Fibroblast of skin of abdomen (primary cell): ENCODE measurements at regions not wholly inside any gene's neighbourhood (a gene's known extent, or its start where the extent isn't known, plus 50 kb on each side); places are given as distances from the start of the nearest gene placed in this dataset.

Experiments
- DNase-seq: peaks from one replicate; pipeline ENCODE4 v3.0.0-alpha.2; 2013

DNA sequence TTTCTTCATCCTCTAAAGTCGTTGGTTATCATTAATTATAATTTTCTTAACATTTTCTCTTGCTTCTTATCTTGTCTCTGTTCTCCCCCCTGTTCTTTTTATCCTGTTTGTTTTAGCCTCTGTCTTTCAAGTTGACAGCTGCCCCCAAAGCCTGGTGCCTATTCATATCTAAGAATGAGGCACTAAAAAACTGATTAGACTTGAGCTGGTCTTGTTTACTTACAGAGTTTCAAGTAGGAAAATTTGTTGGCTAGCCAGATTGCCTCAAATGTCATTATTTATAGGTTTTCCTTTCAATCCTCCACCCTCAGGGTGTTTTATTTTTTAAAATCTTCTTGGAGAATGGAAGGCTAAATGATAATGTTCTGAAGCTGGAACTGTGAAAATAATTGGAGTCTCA lies 236.0 kb downstream of the UTP18 start:
- DNase-seq: no peak

DNA sequence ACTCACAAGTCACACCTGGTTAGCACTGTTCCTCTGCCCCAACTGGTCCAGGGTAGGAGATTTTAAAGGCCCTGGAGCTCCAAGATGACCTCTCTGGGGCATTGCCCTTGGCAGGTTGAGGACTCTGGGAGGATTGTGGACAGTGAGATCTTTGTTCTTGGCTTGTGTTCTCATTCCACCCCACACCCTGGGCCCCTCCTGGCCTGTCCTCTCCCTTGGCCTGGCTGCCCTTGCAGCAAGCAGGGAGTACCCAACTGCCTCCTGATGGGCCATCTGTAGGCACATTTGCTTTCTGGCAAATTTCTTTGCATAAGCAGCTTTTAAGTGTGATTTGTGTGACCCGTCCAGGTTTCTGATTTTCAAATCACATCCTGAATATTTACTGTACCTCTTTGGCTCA lies 239.6 kb downstream of the UTP18 start:
- DNase-seq: no peak

DNA sequence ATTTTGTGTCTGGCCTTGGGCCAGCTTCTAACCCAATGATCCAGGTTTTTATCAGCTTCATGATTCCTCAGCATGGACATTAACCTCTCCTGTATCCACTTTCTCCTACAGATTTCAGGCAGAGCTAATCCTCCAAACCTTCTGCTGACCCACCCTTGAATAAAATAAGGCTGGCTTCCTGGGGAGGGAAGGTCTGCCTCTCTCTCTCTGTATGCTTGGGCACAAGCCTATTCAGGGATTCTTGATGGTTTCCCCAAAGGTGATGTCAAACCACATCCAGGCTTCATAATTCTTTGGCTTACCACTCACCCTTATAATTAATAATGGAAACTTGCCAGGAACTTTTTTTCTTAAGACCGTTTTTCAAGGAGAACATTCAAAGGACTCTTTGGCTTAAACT lies 240.1 kb downstream of the UTP18 start:
- no peak for DNase-seq

DNA sequence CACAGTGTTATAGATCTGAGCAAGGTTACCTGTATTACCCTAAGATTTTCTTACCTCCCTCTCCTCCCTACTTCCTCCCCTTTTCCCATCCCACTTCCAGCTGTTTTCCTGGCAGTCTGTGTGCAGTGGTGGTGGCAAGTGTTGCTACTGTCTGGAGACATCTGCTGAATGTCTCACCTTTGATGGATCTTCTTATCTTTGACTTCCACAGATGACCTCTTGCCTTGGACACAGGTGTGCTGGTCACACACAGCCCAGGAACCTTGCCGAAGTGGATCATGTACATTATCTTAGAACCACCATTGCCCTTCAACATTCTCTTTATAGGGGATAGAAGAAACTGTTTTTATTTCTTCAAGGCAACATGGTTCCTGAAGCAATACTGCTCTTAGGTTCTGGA lies 245.1 kb downstream of the UTP18 start:
- DNase-seq: no peak

DNA sequence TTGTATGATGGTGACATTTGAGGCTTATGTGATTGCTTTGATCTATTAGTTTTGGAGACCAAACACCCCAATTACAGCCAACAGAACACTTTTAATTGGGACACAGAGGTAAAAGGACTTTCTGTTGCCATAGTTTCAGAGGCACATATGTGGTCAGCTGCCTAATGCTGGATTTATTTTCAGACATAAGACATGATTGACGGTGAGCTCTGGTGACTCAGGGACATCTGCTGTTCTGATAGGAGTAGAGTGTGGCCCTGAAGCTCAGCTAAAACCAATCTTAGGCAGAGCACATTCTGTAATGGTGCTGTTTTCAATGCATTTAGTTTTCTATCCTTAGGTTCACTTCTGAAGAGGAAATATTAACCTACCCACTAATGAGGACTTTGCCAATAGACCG lies 247.1 kb downstream of the UTP18 start:
- no peak for DNase-seq

DNA sequence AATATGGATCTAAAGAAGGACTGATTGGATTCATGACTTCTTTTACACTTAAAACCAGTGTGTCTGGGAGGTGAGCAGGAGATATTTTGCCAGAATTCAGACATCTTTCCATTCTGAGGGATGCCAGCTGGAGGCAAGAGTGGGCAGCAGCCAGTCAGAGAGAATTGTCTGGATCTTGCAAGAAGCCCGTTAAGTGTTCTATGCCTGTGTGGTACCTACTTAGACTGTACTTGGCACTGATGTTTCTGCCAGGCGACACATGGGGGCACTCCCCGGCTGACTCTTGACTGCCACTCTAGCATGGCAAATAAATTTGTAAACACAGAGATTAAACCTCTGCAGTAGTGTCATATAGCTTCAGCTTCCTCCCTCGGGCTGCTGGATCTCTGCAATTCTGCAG lies 247.7 kb downstream of the UTP18 start:
- no peak for DNase-seq

DNA sequence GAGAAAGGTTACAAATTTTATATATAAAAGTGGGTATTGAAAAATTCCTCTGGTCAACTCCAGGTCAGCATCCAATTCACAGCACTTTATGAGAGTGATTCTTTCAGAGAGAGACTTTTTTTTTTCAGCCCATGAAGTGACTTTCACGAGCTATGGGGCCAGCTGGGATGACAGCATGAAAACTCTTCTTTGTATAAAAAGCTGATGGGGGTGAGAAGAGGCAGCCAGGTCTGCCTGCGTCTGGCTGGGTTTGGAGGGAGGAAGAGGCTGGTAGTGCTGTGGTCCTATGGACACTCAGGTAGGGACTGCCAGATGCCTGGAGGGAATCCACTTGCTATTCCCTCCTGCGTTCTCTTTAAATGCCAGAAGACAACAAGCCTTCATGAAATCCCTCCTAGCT lies 250.6 kb downstream of the UTP18 start:
- DNase-seq: no peak

DNA sequence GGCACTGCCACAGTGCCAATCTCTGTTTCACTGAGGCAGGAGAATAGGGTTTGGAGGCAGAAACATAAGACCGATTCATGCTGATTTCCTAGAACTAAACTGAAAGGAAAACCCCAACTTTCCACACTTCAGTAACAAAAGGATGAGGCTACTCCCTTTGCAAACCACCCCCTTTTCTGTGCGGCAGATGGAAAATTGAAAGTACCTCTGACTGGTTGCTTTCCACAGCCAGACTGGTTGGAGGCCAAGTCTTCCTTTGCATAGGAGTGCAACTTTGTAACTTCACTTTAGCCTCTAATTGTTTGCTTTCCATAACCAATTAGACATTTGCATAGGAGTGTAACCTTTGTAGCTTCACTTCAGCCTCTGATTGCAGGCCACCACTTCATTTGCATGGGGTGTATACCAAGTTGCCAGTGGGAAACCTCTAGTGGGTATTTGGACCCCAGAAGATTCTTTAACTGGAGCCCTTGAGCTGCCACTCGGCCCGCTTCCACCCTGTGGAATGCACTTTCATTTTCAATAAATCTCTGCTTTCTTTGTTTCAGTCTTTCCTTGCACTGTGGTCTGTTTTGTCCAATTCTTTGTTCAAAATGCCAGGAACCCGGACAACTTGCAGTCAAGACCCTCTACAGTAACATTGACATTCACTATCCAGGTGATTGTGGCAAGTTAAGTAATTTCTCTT lies 252.0 kb downstream of the UTP18 start:
- DNase-seq: no peak

DNA sequence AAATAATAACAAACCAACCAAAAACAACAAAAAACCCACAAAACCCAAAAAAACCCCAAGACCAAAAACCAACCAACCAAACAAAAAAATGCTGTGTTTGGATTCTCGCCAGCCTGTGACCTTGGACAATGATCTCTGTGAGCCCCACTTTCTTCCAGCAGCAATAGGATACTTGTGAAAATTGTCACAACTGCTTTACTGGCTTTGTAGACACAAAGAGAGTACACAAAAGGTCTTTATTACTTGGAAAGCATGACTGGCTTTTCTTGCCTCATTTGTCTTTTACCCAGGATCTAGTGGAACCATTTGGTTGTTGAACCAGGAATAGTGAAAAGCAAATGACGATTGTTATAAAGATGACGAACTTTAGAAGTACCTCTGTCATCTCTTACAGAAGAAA lies 256.6 kb downstream of the UTP18 start:
- no peak for DNase-seq

DNA sequence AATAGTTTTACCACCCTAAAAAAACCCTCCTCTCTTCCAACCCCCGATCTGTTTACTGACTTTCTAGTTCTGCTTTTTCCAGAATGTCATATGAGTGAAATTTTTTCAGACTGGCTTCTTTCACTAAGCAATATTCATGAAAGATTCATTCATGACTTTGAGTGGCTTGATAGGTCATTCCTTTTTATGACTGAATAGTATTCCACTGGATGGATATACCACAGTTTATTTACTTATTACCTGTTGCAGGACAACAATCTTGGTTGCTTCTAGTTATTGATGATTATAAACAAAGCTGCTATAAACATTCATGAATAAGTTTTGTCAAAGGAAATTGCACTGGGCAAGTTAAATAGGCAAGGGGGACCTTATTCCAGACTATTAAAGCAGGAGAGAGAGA lies 264.2 kb downstream of the UTP18 start:
- no peak for DNase-seq

DNA sequence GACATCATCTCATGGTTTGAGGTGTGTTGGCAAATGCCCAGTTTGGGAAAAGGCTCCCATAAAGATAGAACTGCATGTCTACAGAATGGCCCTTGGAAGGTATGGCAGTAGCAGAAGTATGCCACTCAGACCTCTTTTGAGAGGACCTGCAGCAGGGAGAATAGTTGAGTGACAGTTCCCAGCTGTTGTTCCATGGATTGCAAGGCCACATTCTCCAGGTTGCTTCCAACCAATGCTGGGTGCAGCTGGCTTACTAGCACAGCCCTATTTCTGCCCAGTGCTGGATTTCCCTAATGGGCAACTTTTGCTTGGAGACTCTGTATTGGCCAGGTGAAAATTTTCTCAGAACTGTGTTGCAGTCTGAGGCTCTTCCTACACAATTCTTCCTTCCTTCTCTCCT lies 266.2 kb downstream of the UTP18 start:
- no peak for DNase-seq

DNA sequence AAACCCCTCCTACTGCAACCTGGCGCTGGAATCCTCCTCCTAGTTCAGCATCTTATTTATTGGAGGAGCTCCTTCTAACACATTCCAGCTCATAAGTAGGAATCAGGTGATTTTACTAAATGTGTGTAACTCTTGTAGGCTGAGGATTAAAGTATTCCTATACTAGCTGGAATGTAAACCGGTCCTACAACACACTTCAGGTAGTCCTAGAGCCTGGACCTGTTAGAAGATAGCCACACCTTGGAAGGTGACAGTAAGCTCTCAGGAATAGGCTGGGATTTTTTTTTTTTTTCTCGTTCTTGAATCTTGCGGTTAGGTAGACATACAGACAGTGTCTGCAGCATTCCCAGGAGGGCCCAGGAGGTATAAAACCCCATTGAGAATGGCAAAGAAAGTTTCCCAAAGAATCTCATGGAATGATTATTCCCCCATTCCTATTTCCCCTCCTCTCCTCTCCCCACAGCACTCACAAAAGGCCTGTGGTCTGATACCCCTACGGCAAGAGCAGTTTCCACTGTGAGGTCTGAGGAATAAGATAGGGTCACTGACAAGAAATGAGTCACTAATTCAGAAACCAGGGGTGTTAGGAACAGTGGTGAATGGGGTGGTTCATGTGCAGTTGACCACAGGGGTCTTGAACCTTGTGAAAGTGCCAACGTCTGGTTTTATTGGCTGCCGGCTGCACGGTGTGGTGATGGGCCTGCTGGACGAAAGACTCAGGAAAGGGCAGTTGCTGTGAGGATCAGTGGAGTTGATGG lies 267.1 kb downstream of the UTP18 start:
- no peak for DNase-seq

DNA sequence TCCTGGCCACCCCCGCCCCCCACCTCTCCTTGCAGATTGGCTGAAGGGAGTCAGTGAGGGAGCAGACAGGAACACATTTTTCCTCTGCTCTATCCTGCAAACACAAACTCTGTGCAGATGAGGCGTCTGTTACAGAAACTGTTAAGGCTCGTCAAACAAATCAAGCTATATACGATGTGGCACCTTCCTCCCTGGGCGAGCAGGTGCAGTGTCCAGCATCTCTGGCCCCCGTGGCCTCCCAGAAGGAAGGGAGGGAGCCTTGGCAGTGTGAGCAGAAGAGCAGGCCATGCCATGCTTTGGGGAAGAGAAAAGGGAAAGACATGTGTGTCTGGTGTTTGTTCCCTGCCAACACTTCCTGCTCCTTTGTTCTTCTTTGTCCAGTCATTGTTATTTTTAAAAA lies 267.8 kb downstream of the UTP18 start:
- DNase-seq: no peak

DNA sequence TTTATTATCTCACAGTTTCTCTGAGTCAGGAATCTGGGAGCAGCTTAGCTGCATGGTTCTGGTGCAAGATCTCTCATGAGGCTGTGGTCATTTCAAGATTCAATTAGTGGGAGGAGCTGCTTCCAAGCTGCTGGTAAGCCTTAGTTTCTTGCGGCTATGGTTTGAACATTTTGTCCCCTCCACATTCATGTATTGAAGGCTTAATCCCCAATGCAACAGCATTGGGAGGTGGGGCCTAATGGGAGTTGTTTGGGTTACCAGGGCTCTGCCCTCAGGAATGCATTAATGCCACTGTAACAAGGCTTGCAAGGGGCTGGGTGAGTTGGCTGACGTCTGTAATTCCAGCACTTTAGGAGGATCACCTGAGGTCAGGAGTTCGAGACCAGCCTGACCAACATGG lies 272.9 kb downstream of the UTP18 start:
- DNase-seq: no peak

DNA sequence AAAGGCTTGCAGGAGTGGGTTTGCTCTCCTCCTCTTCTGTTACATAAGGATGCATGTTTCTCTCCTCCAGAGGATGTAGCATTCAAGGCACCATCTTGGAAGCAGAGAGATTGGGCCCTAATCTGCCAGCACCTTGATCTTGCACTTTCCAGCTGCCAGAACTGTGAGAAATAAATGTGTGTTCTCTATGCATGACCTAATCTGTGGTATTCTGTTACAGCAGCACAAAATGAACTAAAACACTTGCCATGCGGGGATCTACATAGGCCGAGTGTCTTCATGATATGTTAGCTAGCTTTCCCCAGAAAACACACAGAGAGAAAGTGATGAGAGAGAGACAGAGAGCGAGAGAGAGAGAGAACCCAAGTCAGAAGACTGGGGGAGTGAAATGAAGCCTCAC lies 273.5 kb downstream of the UTP18 start:
- no peak for DNase-seq

DNA sequence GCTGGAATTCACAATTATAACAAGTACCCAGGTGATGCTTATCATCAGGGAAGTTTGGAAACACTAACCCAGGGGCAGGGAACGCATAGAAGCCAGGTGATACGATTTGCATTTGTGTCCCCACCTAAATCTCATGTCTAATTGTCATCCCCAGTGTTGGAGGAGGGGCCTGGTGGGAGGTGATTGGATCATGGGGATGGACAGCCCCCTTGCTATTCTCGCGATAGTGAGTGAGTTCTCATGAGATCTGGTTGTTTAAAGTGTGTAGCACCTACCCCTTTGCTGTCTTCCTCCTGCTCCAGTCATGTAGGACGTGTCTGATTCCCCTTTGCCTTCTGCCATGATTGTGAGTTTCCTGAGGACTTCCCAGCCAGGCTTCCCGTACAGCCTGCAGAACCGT lies 276.3 kb downstream of the UTP18 start:
- no peak for DNase-seq

DNA sequence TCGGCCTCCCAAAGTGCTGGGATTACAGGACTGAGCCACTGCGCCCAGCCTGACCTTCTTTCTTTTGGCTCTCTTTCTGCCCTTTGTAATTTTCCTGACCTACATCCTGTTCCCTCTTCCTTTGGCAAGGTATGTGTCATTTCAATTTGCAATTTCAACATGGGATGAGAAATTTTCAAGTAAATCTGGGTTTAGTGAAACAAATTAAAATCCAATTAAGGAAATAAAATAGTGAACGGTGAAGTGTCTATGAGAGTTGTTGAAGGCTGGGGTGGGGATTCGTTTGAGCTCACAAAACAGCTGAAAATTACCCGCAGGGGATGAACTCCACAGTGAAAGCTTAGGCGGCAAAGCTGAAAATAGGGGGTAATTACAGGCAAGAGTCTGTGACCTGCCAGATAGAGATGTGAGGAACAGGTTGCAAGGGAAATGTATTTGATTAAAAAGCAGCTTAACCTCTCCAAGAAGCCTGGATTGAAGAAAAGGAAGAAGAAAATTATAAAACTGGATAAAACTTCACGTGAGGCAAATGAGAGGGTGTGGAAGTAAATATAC lies 277.7 kb downstream of the UTP18 start:
- DNase-seq: no peak

DNA sequence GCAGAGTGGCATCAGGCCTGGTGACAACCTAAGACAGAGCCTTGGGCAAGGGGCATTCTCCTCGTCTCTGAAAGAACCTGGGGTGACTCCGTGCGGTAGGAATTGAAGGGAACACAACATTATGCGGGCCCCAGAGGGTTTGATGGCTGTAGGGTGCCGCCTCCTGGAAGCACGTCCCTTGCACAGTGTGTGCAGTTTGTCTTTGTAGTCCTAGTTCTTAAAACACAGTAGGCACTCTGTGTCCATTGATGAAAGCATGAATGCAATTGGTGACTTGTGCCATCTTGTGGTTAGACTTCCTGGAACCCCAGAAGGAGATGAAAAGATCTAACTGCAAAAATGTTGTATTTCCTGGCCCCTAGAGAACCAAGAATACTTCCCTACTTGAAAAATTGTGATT lies 279.8 kb downstream of the UTP18 start:
- no peak for DNase-seq

DNA sequence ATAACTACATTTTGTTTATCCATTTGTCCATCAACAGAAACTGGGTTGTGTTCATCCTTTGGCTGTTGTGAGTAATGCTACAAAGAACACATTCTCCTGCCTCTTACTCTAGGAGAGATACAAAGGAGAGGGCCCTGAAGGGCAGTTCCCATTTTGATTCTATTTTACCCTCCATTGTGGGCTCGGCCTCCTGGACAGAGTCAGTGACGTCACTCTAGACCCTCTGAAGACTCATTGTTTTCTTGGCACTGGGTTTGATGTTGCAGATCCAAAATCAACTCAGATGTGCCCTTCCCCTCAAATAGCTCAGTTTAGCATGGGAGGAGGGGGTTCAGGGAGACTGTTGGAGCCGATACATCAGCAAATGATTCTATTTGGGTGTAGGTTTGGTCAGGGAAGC lies 280.9 kb downstream of the UTP18 start:
- DNase-seq: no peak

DNA sequence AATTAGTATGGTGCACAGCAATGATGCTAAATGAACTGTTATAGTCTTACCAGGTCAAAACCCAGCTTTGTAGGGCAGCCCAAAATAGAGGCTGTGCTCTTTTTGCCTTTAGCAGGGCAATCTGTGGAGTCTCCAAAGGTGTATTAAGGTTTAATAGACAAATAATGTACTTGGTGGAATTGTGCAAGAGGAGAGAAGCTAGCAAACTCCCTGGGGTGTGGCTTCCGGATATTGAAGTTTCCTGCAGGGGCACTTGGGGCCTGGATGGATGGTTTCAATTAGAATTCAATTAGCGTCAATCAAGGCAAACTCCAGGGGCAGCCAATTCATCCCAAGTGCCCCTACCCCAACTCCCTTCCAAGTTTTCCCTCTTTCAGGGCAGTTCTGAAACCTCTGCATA lies 285.8 kb downstream of the UTP18 start:
- DNase-seq: no peak

DNA sequence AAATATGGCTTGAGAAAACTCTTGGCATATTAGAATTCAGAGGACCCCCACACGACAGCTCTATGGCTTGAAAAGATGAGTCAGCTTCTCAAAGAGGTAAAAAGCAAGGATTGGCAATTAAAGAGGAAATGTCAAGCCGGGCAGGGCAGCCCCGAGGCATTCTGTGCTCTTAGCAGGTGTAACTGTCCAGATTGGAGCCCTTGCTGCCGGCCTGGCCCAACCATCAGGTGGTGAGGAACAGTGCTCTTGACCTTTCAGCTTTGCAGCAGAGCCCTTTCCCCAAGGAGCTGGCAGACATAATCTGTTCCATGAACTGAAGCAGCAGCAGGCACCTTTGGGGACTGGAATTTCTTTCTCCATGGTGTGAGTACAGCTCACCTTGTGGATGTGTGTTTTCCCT lies 287.8 kb downstream of the UTP18 start:
- DNase-seq: no peak

DNA sequence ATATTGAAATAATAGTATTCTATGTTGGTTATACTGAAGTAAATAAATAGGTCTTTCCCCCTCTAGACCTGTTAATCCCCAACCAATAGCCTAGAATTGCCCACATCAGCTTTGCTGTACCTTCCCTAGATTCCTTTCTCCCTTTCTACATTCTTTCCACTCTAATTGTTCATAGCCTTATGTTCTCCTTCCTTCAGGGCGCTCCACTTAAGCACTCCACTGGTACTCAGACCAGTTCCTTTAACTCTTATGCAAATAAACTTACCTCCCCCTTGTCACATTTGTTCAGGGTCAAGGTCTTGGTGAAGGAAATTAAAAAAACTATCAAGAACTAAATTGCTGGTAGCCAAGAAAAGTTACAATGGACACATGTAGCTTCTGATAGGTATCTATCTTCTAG lies 294.8 kb downstream of the UTP18 start:
- no peak for DNase-seq

DNA sequence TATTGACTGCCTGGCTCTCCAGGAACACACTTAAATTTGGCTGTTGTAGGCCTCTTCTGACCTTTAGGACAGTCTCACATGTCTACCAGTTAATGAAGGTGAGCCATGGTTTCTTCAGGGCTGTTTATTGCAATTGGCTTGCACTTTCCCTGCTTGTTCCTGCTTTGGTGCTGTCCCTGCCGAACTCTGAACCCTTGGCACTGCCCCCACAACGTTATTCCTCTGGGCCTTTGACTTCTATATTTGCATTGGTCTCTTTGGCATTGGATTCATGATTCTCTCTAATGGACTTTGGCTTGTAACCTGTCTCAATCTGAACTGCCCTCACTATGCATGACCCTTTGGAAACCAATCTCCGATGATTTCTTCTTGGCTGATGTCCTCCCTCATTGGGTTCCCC lies 299.4 kb downstream of the UTP18 start:
- no peak for DNase-seq

DNA sequence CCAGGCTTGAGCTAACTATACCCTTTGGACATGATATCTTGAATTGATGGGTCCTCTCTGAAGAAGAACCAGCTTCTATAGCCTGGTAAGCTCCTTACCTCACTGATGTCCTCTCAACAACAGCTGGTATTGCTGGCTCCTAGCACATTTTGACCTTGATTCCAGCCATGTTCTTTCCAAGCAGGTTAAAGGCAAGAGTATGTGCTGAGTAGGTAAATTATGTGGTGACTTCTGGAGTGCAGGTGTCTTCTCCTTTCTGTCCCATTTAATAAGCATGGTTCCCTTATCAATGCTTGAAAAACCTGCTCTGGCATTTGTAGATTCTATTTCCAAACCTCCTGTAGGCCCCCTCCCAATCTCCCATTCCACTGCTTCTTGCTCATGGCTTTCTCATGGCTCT lies 300.1 kb downstream of the UTP18 start:
- no peak for DNase-seq
